IPS DF 6.9 (cell line): ENCODE measurements at regions not wholly inside any gene's neighbourhood (a gene's known extent, or its start where the extent isn't known, plus 50 kb on each side); places are given as distances from the start of the nearest gene placed in this dataset.
"Not testable (repeated sequence)": the region's sequence is repeated elsewhere in the genome, so short reads cannot be mapped to it uniquely, and the experiment has no call there.

ENCODE experiments used
- DNase-seq: peaks from one replicate; pipeline ENCODE4 v3.0.0-alpha.2; 2013; ENCODE audit warnings: low read depth, low spot score
- H3K27ac ChIP-seq: one replicate; pipeline ENCODE4 v1.5.1; 2013; ENCODE audit warnings: low read length, control low read depth
- H3K27me3 ChIP-seq: 2 replicates; pipeline ENCODE4 v1.6.1; 2013; ENCODE audit warnings: mild to moderate bottlenecking, low read length; ENCODE audit not compliant: control insufficient read depth, insufficient read depth
- H3K36me3 ChIP-seq: 2 replicates; pipeline ENCODE4 v1.6.1; 2013; ENCODE audit warnings: low read length; ENCODE audit not compliant: control insufficient read depth, insufficient read depth
- H3K4me1 ChIP-seq: 2 replicates; pipeline ENCODE4 v1.6.1; 2013; ENCODE audit warnings: low read length; ENCODE audit not compliant: control insufficient read depth, insufficient read depth
- H3K4me3 ChIP-seq: 2 replicates; pipeline ENCODE4 v1.5.1; 2013; ENCODE audit warnings: mild to moderate bottlenecking, low read length
- H3K9me3 ChIP-seq: 2 replicates; pipeline ENCODE4 v1.6.1; 2013; ENCODE audit warnings: low read length, inconsistent platforms; ENCODE audit not compliant: control insufficient read depth, insufficient read depth
- WGBS: extraction: QIAGEN DNeasy Blood & Tissue Kit; methylation state at CpG from one replicate; pipeline ENCODE4 v1.1.7; 2013; ENCODE audit warnings: mixed read lengths, missing lambda C conversion rate; ENCODE audit not compliant: insufficient read length, insufficient coverage; 5-methylcytosine and 5-hydroxymethylcytosine counted together

GRCh38 chrX:38939067-38939466, 137.8 kb downstream of the MID1IP1 start:
- no peaks in the 10 kb centered on the region for H3K27me3 ChIP-seq
- H3K4me3 ChIP-seq, result no peak overlapping the region
- no peak overlapping the region for H3K27ac ChIP-seq
- H3K36me3 ChIP-seq, result no peaks in the 10 kb centered on the region
- no CpG with 5 or more reads among the region's 1 CpG for WGBS
- DNase-seq, result no peak
- H3K4me1 ChIP-seq, result no peaks in the 10 kb centered on the region
- H3K9me3 ChIP-seq, result no peaks in the 10 kb centered on the region

- Histone ChIP-seq H3K36me3 (no peaks in the 10 kb centered on the region), H3K4me1 (no peaks in the 10 kb centered on the region), H3K9me3 (no peaks in the 10 kb centered on the region), H3K4me3 (no peak overlapping the region), H3K27me3 (no peaks in the 10 kb centered on the region), H3K27ac (no peak overlapping the region)
- DNase-seq, result no peak
- no CpG with 5 or more reads among the region's 3 CpGs for WGBS
Observed at GRCh38 chrX:38940547-38940946, 139.3 kb downstream of the MID1IP1 start.

GRCh38 chrX:38941675-38942074, 140.4 kb downstream of the MID1IP1 start:
- Histone ChIP-seq H3K36me3 (no peaks in the 10 kb centered on the region), H3K4me1 (no peaks in the 10 kb centered on the region), H3K4me3 (no peak overlapping the region), H3K9me3 (no peaks in the 10 kb centered on the region), H3K27me3 (no peaks in the 10 kb centered on the region), H3K27ac (no peak overlapping the region)
- WGBS, result no CpG with 5 or more reads among the region's 1 CpG
- no peak for DNase-seq

GRCh38 chrX:38943120-38943519, 141.9 kb downstream of the MID1IP1 start:
- no CpG with 5 or more reads among the region's 1 CpG for WGBS
- Histone ChIP-seq H3K36me3 (no peaks in the 10 kb centered on the region), H3K9me3 (no peaks in the 10 kb centered on the region), H3K27me3 (no peaks in the 10 kb centered on the region), H3K4me1 (no peaks in the 10 kb centered on the region), H3K4me3 (no peak overlapping the region), H3K27ac (no peak overlapping the region)
- no peak for DNase-seq

GRCh38 chrX:38948046-38948445, 146.8 kb downstream of the MID1IP1 start:
- Histone ChIP-seq H3K36me3 (no peaks in the 10 kb centered on the region), H3K9me3 (no peaks in the 10 kb centered on the region), H3K4me3 (no peak overlapping the region), H3K4me1 (no peaks in the 10 kb centered on the region), H3K27me3 (no peaks in the 10 kb centered on the region), H3K27ac (no peak overlapping the region)
- DNase-seq, result no peak

GRCh38 chrX:38954520-38954919, 153.3 kb downstream of the MID1IP1 start:
- no peaks in the 10 kb centered on the region for H3K27me3 ChIP-seq
- H3K36me3 ChIP-seq, result no peaks in the 10 kb centered on the region
- DNase-seq, result no peak
- no peaks in the 10 kb centered on the region for H3K4me1 ChIP-seq
- no peaks in the 10 kb centered on the region for H3K9me3 ChIP-seq
- no peak overlapping the region for H3K27ac ChIP-seq
- no CpG with 5 or more reads among the region's 2 CpGs for WGBS
- H3K4me3 ChIP-seq, result no peak overlapping the region

GRCh38 chrX:38959736-38960135, 158.5 kb downstream of the MID1IP1 start:
- Histone ChIP-seq H3K4me1 (no peaks in the 10 kb centered on the region), H3K4me3 (no peak overlapping the region), H3K27me3 (no peaks in the 10 kb centered on the region), H3K9me3 (no peaks in the 10 kb centered on the region), H3K27ac (no peak overlapping the region), H3K36me3 (no peaks in the 10 kb centered on the region)
- WGBS, result no CpG with 5 or more reads among the region's 1 CpG
- DNase-seq, result no peak

GRCh38 chrX:38960137-38960536, 158.9 kb downstream of the MID1IP1 start:
- no CpG with 5 or more reads among the region's 2 CpGs for WGBS
- DNase-seq, result no peak

GRCh38 chrX:38961936-38962335, 160.7 kb downstream of the MID1IP1 start:
- Histone ChIP-seq H3K27ac (no peak overlapping the region), H3K36me3 (no peaks in the 10 kb centered on the region), H3K4me1 (no peaks in the 10 kb centered on the region), H3K9me3 (no peaks in the 10 kb centered on the region), H3K27me3 (no peaks in the 10 kb centered on the region), H3K4me3 (no peak overlapping the region)
- DNase-seq, result no peak
- WGBS, result no CpG with 5 or more reads among the region's 4 CpGs

More at GRCh38 chrX:38960137-38960536, 158.9 kb downstream of the MID1IP1 start:
- Histone ChIP-seq H3K27me3 (no peaks in the 10 kb centered on the region), H3K27ac (no peak overlapping the region), H3K4me3 (no peak overlapping the region), H3K36me3 (no peaks in the 10 kb centered on the region), H3K4me1 (no peaks in the 10 kb centered on the region), H3K9me3 (no peaks in the 10 kb centered on the region)

- H3K27me3 ChIP-seq, H3K27ac ChIP-seq, H3K4me1 ChIP-seq, H3K4me3 ChIP-seq, DNase-seq, H3K36me3 ChIP-seq, H3K9me3 ChIP-seq: not testable (repeated sequence)
- no CpG with 5 or more reads among the region's 3 CpGs for WGBS
Observed at GRCh38 chrX:38963244-38963643, 162.0 kb downstream of the MID1IP1 start.

GRCh38 chrX:38965888-38966287, 164.6 kb downstream of the MID1IP1 start:
- Histone ChIP-seq H3K4me1 (no peaks in the 10 kb centered on the region), H3K9me3 (no peaks in the 10 kb centered on the region), H3K27ac (no peak overlapping the region), H3K36me3 (no peaks in the 10 kb centered on the region), H3K27me3 (no peaks in the 10 kb centered on the region), H3K4me3 (no peak overlapping the region)
- no peak for DNase-seq
- WGBS, result no CpG with 5 or more reads among the region's 6 CpGs
